DOHH2 (cell line): ENCODE measurements at regions not wholly inside any gene's neighbourhood (a gene's known extent, or its start where the extent isn't known, plus 50 kb on each side); places are given as distances from the start of the nearest gene placed in this dataset.

Experiments used
- CTCF ChIP-seq: fragments of 200-600 bp; sonication (generic); IDR thresholded peaks from one replicate; pipeline ENCODE4 v1.5.1; 2014; ENCODE audit warnings: antibody characterized with exemption, mild to moderate bottlenecking, low read depth, low read length; ENCODE audit not compliant: poor library complexity, severe bottlenecking
- EZH2phosphoT487 ChIP-seq: fragments of 200-600 bp; sonication (generic); IDR thresholded peaks from 2 replicates; pipeline ENCODE4 v1.6.1; 2017; ENCODE audit warnings: borderline replicate concordance, mild to moderate bottlenecking, antibody characterized with exemption, low read length, moderate library complexity, mixed read lengths

GRCh38 chr5:105283134-105283533 lies 1720.5 kb upstream of the NUDT12 start:
- TF ChIP-seq CTCF = no peak
- TF ChIP-seq EZH2phosphoT487 = no peak
